WTC11 (cell line): ENCODE measurements at regions not wholly inside any gene's neighbourhood (a gene's known extent, or its start where the extent isn't known, plus 50 kb on each side); places are given as distances from the start of the nearest gene placed in this dataset.

Experiments used
- ATAC-seq: fragments of 200-7000 bp; cut with Tn5 transposase; 2 replicates; pipeline ENCODE4 v1.10.0; 2021; ENCODE audit warnings: mild to moderate bottlenecking, moderate library complexity
- CTCF ChIA-PET: fragments of 300-600 bp; sonication (Branson Sonifier 250); formaldehyde crosslinking; loops from one replicate; lab custom pipeline; 2021; ENCODE audit warnings: antibody characterized with exemption; lab: Charles Lee
- POLR2A ChIA-PET: fragments of 350-600 bp; sonication (Branson Sonifier 250); formaldehyde crosslinking; loops from one replicate; lab custom pipeline; 2021; ENCODE audit warnings: antibody characterized with exemption; lab: Charles Lee
- DNase-seq: peaks from one replicate; pipeline ENCODE4 v3.0.0; 2021; ENCODE audit warnings: low spot score
- H3K27ac Mint-ChIP-seq: 2 replicates; pipeline ENCODE4 v1.8.0; 2021; ENCODE audit warnings: mixed read lengths
- H3K27me3 Mint-ChIP-seq: 2 replicates; pipeline ENCODE4 v1.8.0; 2021; ENCODE audit warnings: low read depth, mild to moderate bottlenecking, moderate library complexity, mixed read lengths
- H3K36me3 Mint-ChIP-seq: 2 replicates; pipeline ENCODE4 v1.8.0; 2021; ENCODE audit warnings: mixed read lengths
- H3K4me1 Mint-ChIP-seq: 2 replicates; pipeline ENCODE4 v1.8.0; 2022; ENCODE audit warnings: mixed read lengths
- H3K4me3 Mint-ChIP-seq: 2 replicates; pipeline ENCODE4 v1.8.0; 2021; ENCODE audit warnings: mild to moderate bottlenecking, moderate library complexity, mixed read lengths
- H3K9me3 Mint-ChIP-seq: 2 replicates; pipeline ENCODE4 v1.8.0; 2021; ENCODE audit warnings: mixed read lengths
- ATF2 ChIP-seq: sonication (generic); formaldehyde crosslinking; IDR thresholded peaks from 2 replicates; pipeline ENCODE4 v1.8.1; 2022; ENCODE audit warnings: low read depth, missing genetic modification reagents, borderline replicate concordance
- FOXP1 ChIP-seq: sonication (generic); formaldehyde crosslinking; IDR thresholded peaks from 2 replicates; pipeline ENCODE4 v1.8.0; 2022; ENCODE audit warnings: missing genetic modification reagents, mild to moderate bottlenecking, moderate library complexity, borderline replicate concordance
- MXD4 ChIP-seq: fragments of 250-450 bp; sonication (Bioruptor Pico); IDR thresholded peaks from 2 replicates; pipeline ENCODE4 v1.8.0; 2021; ENCODE audit warnings: mild to moderate bottlenecking, moderate library complexity, borderline replicate concordance
- NFE2L1 ChIP-seq: sonication (generic); formaldehyde crosslinking; IDR thresholded peaks from 2 replicates; pipeline ENCODE4 v1.8.1; 2023; ENCODE audit warnings: missing genetic modification reagents
- PREB ChIP-seq: sonication (generic); formaldehyde crosslinking; IDR thresholded peaks from 2 replicates; pipeline ENCODE4 v1.8.1; 2022; ENCODE audit warnings: mild to moderate bottlenecking, missing genetic modification reagents, moderate library complexity, borderline replicate concordance
- SMAD4 ChIP-seq: sonication (generic); formaldehyde crosslinking; IDR thresholded peaks from 2 replicates; pipeline ENCODE4 v1.8.0; 2022; ENCODE audit warnings: mild to moderate bottlenecking, missing genetic modification reagents
- ZNF219 ChIP-seq: sonication (generic); formaldehyde crosslinking; IDR thresholded peaks from 2 replicates; pipeline ENCODE4 v1.8.0; 2023; ENCODE audit warnings: missing genetic modification reagents, mild to moderate bottlenecking, borderline replicate concordance
- ZNF263 ChIP-seq: sonication (generic); formaldehyde crosslinking; IDR thresholded peaks from 2 replicates; pipeline ENCODE4 v1.8.1; 2022; ENCODE audit warnings: low read depth, mild to moderate bottlenecking, moderate library complexity, missing genetic modification reagents
- ZNF425 ChIP-seq: fragments of 250-450 bp; sonication (Bioruptor Pico); conservative IDR thresholded peaks from 2 replicates; pipeline ENCODE4 v1.9.0; 2021; ENCODE audit warnings: mild to moderate bottlenecking
- ZNF512 ChIP-seq: sonication (generic); formaldehyde crosslinking; IDR thresholded peaks from 2 replicates; pipeline ENCODE4 v1.8.1; 2022; ENCODE audit warnings: missing genetic modification reagents, borderline replicate concordance
- ZNF671 ChIP-seq: fragments of 250-450 bp; sonication (Bioruptor Pico); IDR thresholded peaks from 2 replicates; pipeline ENCODE4 v1.8.0; 2021; ENCODE audit warnings: mild to moderate bottlenecking
- TF ChIP-seq, protein P1 (sequence below): sonication (generic); formaldehyde crosslinking; IDR thresholded peaks from 2 replicates; pipeline ENCODE4 v1.8.0; 2023; ENCODE audit warnings: missing genetic modification reagents, mild to moderate bottlenecking, borderline replicate concordance
- TF ChIP-seq, protein P2 (sequence below): fragments of 250-450 bp; sonication (Bioruptor Pico); IDR thresholded peaks from 2 replicates; pipeline ENCODE4 v2.1.2; 2022; ENCODE audit warnings: mild to moderate bottlenecking, moderate library complexity

DNA sequence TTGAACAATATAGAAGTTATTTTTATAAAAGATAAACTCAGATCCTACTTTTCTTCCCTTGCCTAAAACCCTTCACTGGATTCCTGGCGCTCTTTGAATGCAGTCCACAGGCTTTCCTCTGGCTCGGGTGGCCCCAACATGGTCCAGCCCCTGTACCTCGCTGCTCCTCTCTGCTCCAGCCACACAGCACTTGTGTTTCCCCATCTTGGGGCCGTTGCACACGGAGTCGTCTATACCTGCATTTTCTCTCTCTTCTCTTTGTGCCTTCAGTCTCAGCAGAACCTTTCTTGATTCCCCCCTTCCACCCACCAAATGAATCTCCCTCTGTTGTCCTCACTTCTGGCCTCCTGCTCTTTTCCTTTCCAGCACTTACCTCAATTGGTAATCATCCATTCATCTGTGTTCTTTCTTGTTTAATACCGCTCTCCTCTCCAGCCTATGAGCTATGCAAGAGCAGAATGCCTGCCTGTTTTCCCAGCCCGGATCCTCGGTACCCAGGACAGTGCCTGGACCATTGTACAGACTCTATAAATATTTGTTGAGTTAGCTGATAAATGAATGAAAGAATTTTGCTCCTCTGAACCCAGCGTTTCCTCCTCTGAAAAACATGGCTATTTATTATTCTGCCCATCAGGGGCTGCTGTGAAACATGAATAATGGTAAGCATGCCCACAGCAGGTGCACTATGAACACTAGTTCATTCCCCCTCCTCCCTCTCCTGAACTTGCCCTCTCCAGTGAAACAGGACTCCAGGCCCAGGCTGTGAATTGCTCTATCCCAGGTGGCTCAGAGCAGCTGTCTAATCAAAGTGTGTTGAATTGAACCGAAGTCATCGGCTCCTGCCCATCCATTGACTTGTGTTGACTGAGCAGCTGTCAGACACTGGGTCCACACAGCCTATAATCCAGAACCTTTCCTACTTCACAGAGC is 266.9 kb downstream of the PTPRU start:
- H3K36me3 Mint-ChIP-seq: no peaks in the 10 kb centered on the region
- DNase-seq (no peak), ATAC-seq (peak; percentile 38)
- peaks cover 74% of the 10 kb centered on the region for H3K4me1 Mint-ChIP-seq
- no peaks in the 10 kb centered on the region for H3K9me3 Mint-ChIP-seq
- no peak overlapping the region for H3K4me3 Mint-ChIP-seq
- H3K27ac Mint-ChIP-seq: peak overlapping the region; percentile 95
- TF ChIP-seq, protein P1, sequence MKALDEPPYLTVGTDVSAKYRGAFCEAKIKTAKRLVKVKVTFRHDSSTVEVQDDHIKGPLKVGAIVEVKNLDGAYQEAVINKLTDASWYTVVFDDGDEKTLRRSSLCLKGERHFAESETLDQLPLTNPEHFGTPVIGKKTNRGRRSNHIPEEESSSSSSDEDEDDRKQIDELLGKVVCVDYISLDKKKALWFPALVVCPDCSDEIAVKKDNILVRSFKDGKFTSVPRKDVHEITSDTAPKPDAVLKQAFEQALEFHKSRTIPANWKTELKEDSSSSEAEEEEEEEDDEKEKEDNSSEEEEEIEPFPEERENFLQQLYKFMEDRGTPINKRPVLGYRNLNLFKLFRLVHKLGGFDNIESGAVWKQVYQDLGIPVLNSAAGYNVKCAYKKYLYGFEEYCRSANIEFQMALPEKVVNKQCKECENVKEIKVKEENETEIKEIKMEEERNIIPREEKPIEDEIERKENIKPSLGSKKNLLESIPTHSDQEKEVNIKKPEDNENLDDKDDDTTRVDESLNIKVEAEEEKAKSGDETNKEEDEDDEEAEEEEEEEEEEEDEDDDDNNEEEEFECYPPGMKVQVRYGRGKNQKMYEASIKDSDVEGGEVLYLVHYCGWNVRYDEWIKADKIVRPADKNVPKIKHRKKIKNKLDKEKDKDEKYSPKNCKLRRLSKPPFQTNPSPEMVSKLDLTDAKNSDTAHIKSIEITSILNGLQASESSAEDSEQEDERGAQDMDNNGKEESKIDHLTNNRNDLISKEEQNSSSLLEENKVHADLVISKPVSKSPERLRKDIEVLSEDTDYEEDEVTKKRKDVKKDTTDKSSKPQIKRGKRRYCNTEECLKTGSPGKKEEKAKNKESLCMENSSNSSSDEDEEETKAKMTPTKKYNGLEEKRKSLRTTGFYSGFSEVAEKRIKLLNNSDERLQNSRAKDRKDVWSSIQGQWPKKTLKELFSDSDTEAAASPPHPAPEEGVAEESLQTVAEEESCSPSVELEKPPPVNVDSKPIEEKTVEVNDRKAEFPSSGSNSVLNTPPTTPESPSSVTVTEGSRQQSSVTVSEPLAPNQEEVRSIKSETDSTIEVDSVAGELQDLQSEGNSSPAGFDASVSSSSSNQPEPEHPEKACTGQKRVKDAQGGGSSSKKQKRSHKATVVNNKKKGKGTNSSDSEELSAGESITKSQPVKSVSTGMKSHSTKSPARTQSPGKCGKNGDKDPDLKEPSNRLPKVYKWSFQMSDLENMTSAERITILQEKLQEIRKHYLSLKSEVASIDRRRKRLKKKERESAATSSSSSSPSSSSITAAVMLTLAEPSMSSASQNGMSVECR (CRISPR knock-in tag): no peak
- TF ChIP-seq, protein P2, sequence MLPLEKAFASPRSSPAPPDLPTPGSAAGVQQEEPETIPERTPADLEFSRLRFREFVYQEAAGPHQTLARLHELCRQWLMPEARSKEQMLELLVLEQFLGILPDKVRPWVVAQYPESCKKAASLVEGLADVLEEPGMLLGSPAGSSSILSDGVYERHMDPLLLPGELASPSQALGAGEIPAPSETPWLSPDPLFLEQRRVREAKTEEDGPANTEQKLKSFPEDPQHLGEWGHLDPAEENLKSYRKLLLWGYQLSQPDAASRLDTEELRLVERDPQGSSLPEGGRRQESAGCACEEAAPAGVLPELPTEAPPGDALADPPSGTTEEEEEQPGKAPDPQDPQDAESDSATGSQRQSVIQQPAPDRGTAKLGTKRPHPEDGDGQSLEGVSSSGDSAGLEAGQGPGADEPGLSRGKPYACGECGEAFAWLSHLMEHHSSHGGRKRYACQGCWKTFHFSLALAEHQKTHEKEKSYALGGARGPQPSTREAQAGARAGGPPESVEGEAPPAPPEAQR (CRISPR knock-in tag): no peak
- no peak for TF ChIP-seq NFE2L1 (CRISPR knock-in tag)
- no peak for TF ChIP-seq SMAD4 (CRISPR knock-in tag)
- TF ChIP-seq PREB (CRISPR knock-in tag): no peak
- TF ChIP-seq ZNF425 (CRISPR knock-in tag): no peak
- TF ChIP-seq ZNF219 (CRISPR knock-in tag): no peak
- no peak for TF ChIP-seq MXD4 (CRISPR knock-in tag)
- no peak for TF ChIP-seq ZNF671 (CRISPR knock-in tag)
- no peak for TF ChIP-seq ATF2 (CRISPR knock-in tag)
- TF ChIP-seq ZNF263 (CRISPR knock-in tag): no peak
- TF ChIP-seq FOXP1: no peak
- TF ChIP-seq ZNF512: no peak
- ChIA-PET CTCF (interaction anchor here (0.7 to 2.4 kb wide), 6 partner anchors 13 to 290 kb away, joined by 3 to 7 read pairs (median 3); no protein-coding TSS in a partner anchor), POLR2A (no interaction called here)
- H3K27me3 Mint-ChIP-seq: peaks cover 5% of the 10 kb centered on the region; the same call in 1 of the 2 replicates
